ENCODE measurements at regions not wholly inside any gene's neighbourhood (a gene's known extent, or its start where the extent isn't known, plus 50 kb on each side); places are given as distances from the start of the nearest gene placed in this dataset.
"Not testable (repeated sequence)": the region's sequence is repeated elsewhere in the genome, so short reads cannot be mapped to it uniquely, and the experiment has no call there.

DNA sequence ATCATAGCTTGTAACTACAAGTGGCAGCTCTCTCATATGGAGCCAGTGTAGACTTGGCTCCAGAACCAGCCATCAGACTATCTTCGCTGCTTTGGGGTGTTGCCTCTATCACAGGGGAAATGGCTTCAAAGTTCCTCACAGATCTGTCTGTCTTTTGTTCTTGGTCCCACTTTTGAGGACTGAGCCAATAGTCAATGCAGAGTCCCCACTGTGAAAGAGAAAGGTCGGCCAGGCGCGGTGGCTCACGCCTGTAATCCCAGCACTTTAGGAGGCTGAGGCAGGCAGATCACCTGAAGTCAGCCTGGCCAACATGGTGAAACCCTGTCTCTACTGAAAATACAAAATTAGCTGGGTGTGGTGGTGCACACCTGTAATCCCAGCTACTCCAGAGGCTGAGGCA is 86.9 kb upstream of the FZD7 start:
- not testable (repeated sequence) for DNase-seq (ENCODE audit: low read depth)

DNA sequence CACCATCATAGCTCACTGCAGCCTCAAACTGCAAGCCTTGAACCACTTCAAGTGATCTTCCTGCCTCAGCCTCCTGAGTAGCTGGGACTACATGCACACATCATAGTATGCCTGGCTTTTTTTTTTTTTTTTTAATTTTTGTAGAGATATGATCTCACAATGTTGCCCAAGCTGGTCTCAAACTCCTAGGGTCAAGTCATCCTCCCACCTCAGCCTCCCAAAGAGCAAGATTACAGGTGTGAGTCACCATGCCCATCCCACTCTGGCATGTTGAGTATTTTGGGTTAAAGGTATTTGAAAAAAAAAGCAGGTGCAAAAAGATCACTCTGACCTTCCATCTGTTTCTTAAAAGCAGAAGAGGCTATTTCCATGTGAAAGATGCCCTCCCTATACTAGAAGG is 86.4 kb upstream of the FZD7 start:
- DNase-seq (ENCODE audit: low read depth), result no peak

DNA sequence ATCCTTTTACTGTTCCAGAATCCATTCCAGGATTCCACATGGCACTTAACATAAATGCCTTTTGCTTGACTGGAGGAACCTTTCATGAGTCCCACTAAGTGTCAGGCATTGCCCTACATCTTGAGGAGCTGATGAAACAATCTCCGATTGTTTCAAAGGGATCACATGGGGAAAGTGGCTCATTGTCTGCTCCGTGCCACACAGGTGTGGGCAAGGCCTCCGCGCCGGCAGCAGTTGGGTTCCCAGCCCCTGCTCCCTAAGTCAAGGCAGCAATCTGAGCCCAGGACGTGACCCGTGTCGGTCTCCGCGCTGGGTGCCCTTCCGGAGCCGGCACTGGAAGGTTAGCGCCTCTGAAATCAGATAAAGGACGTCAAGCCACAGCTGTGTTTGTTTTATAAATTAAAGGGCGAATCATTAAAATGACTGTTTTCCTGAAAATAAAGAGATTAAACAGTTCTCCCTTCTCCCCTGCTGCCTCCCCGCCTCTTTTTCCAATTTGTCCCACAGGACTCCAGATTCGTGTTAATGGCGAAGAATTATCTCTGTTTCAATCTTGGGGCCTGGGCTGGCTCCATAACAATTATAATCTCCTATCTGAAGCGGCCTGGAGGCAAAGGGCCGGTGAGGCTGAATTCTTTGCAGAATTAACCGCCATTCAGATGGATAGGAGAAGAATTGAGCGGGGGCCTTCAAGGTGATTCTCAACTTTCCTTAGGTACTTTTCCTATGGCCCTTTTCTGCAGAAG is 84.3 kb upstream of the FZD7 start:
- DNase-seq (ENCODE audit: low read depth), result no peak

DNA sequence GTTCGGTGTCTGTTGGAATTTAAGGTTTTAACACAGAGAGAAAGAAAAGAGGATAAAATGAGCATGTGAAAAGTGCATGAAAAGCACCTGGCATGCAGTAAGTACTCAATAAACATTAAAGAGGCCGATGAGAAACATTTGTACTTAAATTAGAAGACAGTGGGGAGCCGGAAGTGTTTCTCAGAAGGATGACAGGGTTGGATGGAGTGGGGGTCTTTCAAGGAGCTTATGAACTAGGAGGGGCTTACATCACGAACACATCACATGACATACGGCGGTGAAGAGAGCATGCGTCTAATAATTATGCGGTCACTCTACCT is 83.8 kb upstream of the FZD7 start:
- no peak for DNase-seq (ENCODE audit: low read depth)

DNA sequence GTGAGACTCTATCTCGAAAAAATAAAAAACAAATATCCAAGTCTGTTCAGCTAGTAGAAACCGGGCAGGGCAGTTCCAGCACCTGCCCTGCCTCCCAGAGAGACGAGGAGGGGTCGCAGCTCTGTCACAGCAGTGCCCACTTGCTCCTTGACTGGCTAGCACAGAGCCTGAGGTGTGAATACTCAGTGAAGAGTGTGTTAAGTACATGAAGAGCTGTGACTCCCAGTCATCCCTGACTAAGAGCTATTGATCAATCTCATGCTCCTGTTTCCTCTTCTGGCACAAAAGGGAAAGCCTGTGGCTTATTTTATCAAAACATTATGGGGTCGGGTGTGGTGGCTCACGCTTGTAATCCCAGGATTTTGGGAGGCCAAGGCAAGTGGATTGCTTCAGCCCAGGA is 83.0 kb upstream of the FZD7 start:
- no peak for DNase-seq (ENCODE audit: low read depth)

DNA sequence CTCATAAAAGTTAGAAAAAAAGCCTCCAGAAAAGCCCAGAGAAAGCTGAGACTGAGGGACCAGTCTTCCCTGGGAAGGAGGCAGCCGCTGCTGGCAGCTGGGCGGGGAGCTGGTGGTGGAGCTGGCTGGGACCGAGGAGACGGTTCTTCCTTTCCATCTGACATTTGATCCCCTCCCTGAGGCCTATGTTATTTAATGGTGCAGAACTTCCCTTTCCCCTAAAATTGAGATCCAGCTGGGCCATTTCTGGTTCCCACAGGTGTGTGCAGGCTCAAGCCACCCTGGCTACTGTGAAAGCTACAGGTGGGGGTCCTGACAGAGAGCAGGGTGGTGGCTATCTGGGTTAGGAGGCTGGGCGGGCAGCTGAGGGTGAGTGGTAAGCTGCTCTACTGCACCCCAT is 81.5 kb upstream of the FZD7 start:
- DNase-seq (ENCODE audit: low read depth), result no peak

DNA sequence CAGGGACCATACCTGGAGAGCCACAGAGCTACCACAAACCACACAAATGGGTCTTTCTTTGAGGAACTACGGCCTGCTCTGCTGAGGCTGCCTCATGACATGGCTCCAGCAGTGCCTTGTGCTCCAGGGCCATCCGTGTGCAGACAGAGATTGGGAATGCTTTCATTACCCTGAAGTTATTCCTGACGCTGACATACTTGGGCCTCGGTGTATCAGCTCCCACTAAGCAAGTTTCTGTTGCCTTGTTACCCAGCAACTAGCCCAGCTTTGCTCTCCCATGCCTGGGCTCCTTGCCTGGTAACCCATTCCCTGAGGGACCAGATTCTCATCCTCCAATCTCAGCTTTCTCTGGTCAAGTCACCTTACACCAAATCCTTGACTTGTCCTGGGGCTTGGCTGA is 80.3 kb upstream of the FZD7 start:
- DNase-seq (ENCODE audit: low read depth), result no peak

DNA sequence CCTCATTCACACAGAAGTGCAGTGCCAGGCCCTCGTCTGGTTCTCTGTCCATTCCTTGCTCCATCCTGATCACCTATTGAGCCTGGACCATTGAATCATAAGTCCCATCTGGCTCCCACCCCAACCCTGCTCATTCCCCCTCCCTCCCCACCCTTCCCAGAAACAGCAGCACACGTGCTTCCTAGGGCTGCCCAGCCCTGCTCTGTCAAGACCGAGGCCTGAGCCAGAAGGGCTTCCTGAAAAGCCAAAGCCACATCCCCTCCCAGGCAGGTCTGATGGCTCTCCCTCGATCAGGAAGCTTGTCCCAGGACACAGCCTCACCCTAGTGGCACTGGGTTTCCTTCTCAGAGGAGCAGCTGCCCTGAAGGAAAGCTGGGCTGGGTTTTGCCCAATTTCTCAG is 79.8 kb upstream of the FZD7 start:
- no peak for DNase-seq (ENCODE audit: low read depth)

DNA sequence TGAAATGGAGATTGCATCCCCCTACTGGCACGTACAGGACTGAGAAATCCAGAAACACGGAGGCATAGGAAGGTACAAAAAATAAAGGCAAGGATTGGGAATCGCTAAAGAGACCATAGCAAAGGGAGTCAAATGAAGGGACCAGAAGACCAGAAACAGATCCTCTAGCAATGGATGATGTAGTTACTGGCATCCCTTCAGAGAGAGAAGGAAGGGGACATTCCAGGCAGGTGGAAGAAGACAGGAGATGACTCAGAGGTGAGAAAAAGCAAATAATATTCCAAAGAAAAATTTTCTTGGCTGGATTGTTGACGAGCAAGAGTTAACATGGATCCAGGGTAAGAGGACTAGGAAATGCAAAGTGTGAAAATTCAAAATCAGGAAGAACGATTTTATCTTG is 78.4 kb upstream of the FZD7 start:
- no peak for DNase-seq (ENCODE audit: low read depth)

DNA sequence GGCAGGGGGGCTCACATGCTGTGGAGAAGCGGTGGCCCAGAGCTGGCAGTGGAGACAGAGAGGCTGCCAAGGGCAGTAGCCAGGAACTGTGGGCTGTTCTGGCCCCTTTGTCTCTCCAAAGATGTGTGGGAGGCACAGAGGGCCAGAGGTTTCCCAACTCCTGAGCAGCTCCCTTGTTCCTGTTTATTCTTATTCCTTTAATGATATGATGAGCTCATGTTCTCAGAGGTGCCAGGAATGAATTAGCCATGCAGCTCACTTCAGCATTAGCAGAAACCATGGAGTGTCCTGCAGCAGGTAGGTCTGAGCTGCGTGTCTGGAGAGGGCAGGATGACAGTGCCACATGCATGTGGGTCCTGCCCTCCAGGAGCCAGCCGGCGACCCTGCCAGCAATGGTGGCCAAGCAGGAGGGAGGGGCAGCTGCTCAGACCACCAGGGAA is 77.9 kb upstream of the FZD7 start:
- DNase-seq (ENCODE audit: low read depth), result peak; percentile 15

DNA sequence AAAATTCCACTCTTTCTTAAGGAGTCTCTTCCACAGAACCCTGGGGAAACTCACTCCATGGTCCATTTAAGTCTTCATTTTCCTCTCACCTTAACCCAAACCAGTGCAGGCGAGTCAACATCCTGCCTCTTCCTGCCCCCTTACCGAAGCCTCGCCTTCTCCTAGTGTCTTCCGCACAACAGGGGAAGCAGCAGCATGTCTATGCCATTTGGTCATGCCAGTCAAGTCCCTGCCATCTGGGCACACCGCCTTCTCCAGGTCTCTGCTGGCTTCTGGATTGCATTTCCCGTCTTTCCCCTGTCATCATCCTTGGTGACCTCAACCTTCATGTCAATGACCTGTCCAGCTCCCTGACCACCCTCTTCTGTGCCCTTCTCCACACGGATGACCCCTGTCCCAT is 77.3 kb upstream of the FZD7 start:
- DNase-seq (ENCODE audit: low read depth), result no peak

DNA sequence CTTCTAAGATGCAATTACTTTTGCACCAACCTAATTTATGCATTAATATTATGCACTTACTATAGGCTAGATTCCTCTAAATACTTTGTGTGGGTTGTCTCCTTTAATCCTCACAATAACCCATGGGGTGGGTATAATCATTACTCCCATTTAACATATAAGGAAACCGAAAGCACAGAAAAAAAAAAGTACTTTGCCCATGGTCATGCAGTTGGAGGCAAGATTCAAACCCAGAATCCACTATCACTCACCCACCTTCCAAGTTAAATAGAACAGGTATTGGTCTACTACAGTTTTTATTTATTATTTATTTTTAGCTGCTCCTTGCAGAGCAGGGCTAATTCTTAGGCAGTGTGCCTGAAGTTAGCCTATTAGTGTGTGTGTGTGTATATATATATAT is 76.6 kb upstream of the FZD7 start:
- no peak for DNase-seq (ENCODE audit: low read depth)

DNA sequence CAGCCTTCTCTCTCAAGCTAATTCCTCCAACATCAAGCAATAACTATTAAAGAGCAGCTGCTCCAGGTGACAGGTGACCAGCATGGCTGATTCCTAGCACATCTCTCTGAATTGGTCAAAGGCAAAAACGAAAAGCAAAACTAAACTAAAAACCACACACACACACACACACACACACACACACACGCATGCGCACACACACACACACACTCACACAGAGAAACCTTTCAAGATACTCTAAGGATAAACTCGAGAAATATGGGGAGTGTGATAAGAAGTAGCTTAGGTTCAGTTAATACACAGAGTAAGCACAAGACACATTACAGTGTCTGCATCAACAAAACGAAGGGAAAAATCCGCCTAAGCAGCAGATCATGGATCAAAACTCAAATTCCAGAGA is 74.5 kb upstream of the FZD7 start:
- DNase-seq (ENCODE audit: low read depth), result no peak

DNA sequence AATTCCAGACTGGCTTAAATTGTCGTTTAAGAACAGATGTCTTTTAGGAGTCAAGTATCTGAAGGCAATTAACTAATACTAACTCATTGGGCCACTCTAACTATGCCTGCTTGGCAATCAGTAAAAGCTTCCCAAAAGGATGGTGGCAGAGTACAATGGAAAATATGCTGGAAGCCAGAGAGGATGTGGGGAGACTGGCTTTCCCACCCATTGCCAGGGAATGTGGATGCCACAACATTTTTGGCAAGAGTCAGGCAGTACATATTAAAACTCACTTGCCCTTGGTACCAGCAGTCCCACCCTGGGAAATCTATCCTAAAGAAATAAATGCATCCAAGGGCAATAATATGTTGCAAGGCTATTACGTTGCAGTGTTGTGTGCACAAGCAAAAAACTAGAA is 74.0 kb upstream of the FZD7 start:
- DNase-seq (ENCODE audit: low read depth), result no peak

DNA sequence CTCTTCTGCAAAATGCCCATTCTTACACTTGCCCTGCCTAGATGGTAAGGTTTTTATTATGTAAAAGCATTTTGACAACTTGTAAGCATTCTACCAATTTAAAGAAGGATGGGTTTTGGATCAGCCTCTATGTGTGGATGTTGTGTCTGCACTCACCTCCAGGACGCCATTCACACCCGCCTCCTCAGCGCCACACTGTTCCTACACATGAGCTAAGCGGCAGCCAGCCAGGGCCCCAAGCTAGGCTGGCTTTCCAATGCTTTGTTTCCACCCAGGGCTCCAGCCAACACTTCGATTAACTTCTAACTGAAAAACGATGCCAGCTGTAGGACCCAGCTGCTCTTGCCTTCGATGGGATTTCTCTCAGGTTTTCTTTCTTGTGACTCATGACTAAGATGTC is 73.3 kb upstream of the FZD7 start:
- no peak for DNase-seq (ENCODE audit: low read depth)

DNA sequence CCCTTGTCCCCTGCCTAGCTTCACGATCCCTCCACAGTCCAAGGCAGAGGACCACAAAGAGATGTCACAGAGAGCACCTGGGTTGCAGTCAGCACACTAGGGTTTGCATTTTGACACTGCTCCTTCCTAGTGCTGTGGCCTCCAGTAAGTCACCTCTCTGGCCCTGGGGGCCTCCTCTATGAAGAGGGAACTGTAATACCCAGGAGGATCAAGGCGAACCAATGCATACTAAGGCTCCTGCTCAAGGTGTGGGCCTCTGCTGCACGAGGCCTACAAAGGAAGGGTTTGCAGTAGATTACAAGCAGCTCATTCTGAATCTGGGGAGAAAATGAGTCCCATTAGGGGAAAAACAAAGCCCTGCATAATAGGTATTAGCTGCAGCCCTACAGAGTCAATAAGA is 72.3 kb upstream of the FZD7 start:
- DNase-seq (ENCODE audit: low read depth), result no peak

DNA sequence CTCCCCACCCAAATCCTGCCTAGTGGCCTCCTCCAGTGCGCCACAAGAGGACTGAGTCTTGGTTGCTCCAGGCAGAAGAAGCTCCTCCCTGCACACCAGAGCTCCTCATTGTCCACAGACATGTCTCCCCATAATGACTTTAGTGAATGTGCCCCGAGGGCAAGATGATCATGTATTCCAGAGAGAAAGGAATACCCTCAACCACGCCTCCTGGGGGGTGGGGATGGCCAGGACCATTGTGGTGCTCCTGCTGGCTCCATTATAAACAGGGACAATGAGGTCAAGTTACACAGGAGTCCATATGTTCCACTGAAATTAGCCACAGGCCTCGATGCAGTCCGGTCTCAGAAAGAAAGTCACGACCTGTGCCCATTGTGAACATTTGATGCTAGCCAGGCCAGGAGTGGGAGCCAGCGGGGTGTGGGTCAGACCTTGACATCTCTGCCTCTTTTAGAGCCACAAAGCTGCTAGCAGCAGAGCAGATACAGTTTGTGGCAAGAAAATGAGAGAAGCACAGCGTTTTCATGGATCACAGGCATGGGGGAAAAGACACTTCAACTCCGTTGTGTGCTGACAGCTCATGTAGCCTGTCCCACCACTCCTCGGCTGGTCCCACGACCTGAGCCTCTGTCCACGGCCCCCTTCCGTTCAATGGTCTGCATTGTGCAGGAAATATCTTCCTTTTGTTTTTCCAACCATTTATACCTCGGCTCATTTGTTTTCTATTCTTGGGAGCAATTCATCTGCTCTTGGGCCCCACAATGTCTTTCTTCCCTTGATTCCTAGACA is 70.7 kb upstream of the FZD7 start:
- no peak for DNase-seq (ENCODE audit: low read depth)

DNA sequence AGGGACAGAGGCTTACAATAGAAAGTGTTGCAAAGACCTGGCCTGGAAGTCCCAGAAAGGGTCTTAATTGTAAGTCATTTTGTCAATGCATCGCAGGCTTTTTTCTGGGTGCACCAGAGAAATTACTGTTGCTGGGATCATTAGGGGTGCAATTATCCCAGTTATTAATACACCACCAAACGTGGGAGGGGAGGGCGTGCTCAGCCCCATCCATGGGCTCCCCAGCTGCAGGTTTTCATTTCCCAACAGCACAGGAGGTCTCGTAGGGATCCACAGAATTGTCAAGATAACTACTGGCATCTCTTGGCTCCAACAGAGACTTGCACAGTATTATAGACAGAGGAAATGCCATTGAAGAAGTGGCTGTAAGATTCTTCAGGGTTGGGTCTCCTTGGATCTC is 69.6 kb upstream of the FZD7 start:
- DNase-seq (ENCODE audit: low read depth), result no peak

DNA sequence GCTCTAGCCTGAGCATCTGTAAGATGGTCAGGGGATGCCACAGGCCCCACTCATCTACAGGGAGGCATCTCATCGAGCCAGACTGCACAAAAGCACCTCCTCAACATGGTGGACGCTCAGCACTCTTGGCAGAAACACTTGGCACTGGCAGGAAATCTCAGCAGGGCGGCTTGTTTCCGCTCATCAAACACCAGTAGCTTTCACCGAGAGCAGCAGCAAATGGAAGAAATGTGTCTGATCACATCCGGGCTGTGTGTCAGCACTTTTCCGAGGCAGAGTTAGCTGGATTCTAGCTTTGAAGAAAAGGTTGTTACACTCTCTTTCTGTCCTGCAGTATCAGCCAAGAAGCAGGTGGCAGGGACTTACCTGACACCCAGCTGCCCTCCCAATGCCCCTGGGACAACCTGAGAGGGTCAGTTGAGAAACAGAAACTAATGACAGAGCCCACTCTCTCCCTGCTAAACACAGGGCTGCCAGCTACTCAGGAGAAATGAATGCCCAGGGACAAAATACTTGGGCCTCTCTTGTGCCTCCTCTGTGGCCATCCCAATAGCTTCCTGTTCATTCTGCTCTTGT is 68.9 kb upstream of the FZD7 start:
- DNase-seq (ENCODE audit: low read depth), result peak; percentile 49

DNA sequence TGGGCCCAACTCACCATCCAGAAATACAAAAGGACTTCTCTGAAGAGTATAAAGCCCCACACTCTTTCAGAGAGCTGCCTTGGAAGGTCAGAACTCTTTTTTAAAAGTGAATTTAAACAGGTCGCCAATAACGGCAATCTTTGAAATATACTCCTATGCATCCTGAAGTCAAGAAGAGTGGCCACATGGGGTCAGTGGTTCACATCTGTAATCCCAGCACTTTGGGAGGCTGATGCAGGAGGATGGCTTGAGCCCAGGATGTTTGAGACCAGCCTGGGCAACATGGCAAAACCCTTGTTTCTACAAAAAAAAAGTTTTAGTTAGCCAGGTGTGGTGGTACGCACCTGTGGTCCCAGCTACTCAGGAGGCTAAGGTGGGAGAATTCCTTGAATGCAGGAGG is 68.1 kb upstream of the FZD7 start:
- DNase-seq (ENCODE audit: low read depth), result no peak

DNA sequence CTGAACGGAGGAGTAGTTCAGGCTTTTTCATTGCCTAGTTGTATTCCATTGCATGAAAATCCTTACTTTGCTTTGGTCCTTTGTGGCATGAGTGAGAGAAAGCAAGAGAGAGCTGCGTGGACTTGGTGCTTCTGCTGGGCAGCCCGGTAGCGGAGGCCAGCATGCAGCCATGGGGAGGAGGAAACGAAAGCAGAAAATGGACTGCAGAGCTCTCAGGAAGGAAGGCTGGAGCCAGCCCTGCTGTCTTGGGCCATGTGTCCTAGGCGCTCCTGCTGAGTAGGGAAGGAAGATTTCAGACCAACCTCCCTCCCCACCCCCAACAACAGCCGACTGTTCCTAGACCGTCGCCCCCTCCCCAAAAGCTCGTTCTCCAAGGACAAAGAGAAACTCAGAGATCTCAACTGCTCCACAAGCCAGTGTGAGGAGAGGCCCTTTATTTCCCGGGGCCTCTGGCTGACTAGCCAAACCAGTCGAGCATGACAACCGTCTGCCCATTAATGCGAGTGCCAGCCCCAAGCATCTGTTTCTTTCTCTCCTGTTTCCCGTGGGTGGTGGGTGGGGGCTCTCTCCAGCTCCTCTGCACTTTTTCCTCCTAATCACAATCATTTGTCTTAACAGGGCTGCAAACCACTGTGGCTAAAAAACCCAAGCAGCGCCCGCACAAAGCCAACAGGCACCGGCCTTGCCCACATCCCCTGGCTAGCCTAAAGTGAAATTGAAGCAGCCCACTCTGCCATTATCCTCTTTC is 66.8 kb upstream of the FZD7 start:
- no peak for DNase-seq (ENCODE audit: low read depth)

DNA sequence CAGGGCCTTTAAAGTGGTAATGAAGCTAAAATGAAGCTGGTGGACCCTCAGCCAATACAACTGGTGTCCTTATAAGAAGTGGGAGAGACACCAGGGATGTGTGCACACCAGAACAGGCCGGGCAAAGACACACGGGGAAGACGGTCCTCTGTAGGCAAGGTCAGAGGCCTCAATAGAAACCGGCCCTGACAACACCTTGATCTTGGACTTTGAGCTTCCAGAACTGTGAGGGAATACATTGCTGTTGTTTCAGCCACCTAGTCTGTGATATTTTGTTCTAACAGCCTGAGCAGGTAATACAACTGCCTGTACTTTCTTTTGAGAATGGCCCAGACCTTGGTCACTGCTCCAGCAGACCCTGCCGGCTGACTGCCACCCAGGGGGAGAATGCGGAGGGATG is 65.6 kb upstream of the FZD7 start:
- DNase-seq (ENCODE audit: low read depth), result no peak

DNA sequence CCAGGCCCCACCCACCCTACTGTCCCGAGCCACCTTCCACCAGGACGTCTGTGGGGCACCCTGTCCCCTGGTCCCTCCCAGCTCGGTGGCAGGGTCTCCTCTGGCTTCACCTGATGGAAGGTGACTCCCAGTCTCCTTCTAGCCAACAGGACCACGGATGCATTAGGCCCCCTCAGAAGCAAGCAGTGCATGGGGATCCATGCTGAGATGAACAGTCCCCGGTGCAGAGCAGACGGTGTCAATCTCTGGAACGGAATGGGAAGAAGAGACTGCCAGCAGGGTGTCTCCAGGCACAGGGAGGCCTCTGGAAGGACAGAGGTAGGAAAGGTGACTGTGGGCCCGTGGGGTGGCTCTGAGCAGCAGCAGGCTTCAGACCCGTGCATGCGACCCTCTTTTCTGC is 65.2 kb upstream of the FZD7 start:
- no peak for DNase-seq (ENCODE audit: low read depth)
